IPS-NIHi7 (cell line): ENCODE measurements at regions not wholly inside any gene's neighbourhood (a gene's known extent, or its start where the extent isn't known, plus 50 kb on each side); places are given as distances from the start of the nearest gene placed in this dataset.

ENCODE experiments used
- DNase-seq: peaks from one replicate; pipeline ENCODE4 v3.0.0; 2012; ENCODE audit warnings: mixed read lengths; ENCODE audit errors: extremely low spot score

DNA sequence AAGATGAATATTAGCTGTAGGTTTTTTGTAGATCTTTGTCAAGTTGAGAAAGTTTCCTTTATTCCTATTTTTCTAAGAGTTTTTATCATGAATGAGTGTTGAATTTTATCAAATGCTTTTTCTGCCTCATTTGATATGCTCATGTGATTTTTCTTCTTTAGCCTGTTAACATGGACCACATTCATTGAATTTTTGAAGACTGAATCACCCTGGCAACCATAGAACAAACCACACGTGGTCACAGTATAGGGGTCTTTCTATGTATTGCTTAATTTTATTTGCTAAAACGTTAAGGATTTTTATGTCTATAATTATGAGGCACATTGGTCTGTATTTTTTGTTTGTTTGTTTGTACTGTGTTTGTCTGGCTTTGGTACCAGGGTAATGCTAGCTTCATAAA lies 201.7 kb upstream of the CWC22 start:
- DNase-seq: no peak

DNA sequence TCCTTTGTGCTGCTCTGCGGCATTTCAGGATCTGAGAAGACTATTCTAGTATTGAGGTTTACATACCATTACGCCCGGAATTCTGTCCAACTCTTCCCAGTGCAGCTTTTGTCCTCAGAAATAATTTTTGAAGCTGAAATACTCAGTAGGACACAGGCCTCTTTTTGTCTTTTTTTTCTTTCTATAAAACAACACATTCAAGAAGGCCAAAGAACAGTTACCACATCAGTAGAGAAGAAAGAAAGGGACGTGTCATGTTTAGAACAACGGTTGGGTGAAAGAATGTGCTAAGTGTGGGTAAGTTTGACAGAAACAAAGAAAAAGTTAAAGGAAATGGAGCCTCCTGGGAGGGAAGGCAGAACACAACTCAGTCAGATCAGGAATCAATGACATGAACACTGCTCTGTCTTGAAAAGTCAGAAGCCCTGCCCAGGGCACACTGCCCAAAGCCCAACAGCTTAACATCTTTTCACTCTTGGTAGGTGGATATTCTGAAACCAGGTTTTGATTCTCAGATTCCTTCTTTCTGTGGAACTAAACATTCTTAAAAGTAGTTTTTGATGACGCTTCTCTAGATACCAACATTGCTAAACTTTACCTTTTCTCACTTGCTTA lies 198.6 kb upstream of the CWC22 start:
- no peak for DNase-seq

DNA sequence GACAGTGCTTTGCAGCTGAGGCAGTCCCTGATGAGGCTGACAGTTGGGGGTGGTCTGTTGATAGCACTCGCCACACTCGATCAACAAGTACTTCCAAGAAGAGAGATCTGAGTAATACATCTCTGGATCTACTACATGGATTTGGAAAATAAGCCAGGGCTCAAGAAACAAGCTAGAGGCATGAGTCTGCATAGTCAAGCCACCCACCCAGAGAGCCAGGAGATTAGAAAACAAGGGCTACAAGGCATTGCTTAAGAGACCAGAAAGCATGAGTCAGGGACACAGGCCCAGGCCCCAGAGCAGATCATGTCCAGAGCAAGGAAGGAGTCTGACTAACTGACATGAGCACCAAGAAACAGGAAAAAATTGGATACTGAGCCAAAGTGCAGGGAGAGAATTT lies 196.9 kb upstream of the CWC22 start:
- DNase-seq: peak; percentile 20

DNA sequence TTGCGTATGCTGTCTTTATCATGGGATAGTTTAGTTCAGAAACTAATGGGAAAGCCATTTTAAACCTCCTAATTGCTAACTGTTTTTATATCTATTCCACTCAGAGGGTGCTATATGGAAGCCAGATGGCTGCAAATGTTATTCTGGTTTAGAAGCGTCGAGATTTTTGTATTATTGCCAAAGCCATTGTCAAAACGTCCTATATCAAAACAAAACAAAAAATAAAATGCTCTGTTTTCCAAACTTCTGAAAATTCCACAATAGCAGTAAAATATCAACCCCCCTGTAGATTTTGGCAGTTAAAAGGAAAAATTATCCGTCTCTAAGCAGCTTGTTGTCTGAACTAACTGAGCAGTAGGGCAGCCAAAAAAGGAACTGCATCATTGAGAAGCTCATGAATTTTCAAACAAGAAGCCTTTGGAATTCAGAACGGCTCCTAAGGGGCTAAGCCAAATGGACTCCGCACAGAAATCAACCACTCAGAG lies 195.4 kb upstream of the CWC22 start:
- DNase-seq: no peak

DNA sequence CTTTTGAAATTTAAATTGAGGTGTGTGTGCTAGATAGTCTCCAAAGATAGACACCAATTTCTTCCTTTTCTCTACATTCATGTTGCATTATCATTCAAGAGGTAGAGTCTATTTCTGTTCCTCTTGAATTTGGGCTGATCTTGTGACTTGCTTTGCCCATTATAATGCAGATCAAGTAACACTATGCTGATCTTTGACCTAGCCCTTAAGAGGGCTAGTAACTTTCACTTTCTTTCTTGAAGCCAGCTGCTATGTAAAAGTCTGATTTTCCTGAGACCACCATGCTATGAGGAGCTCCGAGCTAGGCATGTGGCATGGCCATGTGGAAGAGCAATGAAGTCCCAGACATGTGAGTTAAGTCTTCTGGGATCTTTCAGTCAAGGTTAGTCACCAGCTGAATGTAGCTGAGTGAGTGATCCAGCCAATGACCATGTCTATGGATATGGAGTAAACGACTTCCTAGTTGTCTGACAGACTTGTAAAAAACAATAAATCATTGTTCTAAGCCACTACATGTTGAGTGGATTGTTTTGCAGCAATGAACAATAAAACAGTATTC lies 189.4 kb upstream of the CWC22 start:
- DNase-seq: no peak

DNA sequence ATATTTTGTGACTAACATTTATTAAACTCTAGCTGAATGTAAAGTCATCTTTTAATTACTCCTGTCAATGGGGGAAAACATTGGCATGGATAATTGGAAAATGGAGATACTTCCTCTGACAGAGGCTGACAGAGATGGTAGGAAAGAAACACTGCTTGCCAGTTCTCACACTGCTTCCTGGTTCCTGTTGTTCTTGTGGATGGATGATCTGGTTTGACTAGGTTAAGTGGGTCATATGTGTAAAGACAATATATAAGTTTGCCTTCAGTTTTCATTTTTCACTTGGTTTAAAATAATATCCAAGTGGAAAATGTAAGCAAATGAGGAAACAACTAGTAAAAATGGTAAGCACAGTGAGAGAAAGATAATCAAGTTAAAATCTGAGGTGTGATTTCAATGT lies 188.8 kb upstream of the CWC22 start:
- no peak for DNase-seq

DNA sequence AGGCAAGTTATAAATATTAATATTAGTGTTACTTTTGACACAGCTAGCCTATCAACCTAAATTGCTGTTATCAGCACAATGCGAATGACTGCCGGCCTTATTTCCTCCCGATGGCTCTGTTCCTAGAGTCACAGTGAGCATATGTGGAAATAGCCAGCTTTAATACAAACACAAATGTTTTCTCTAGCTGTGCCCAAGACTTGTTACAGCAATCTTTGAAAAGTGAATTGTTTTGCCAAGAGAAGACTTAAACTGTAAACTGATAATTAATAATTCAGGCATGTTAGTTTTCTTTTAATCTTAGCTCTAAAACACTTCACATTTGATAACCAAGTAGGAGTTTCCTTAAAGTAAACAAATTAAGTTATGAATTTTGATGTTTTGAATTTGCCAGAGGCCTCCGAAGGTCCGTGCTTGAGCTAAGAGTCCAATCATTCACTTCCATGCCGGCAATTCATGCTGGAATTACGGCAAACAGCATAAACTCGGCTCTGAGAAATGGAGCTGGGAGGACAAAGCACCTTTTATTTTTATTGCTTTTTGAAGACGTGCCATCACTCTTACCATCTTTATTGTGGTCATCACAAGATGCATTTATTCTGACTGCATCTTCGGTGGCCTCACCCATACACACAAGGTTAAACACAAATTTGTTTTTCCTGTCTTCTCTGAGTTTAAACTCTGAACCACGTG lies 184.5 kb upstream of the CWC22 start:
- no peak for DNase-seq

DNA sequence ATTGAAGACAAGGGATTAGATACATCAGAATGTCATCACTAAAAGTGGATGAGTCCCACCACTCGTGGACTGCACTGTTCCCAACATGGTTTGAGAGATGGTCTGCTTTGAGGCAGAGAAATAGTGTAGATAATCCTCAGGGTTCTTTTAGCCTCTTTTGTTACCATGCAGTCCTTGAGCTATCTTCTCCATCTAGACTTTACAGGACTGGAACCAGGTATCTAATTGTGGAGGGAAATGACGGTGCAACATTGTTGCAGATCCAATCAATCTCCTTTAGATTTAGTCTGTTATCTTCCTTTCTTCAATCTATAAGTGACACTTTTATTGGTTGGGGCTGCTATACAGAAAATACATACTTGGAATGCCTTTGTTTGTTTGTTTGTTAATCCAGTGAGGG lies 183.8 kb upstream of the CWC22 start:
- no peak for DNase-seq

DNA sequence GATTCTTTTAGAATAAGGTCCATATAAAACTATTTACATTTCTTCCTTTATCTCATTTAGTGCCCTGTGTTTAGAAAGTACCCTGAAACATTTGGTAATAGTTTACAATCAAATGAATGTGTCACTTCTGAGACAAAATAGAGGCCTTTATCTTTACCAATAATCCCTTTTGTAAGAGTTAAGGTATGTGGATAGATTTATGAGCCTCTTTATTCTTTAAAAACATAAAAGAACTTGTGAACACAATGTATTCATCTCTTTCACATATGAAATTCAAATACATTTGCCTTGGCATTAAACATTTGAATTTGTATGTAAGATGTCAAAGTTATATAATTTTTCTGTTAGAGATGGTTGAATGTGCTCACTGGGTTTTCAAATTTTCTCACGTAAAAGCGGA lies 180.5 kb upstream of the CWC22 start:
- no peak for DNase-seq

DNA sequence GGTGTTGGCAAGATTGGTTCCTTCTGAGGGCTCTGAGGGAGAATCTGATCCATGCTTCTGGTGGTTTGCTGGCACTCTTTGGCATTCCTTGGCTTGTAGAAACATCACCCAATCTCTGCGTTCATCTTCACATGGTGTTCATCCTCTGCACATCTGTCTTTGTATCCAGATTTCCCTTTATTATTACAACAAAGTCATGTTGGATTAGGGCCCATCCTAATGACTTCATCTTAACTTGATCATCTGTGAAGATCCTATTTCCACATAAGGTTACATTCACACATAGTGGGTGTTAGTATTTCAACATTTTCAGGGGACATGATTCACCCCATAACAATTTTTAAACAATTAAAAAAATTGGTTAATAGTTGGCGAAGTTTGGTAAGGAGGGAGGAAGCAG lies 177.4 kb upstream of the CWC22 start:
- no peak for DNase-seq

DNA sequence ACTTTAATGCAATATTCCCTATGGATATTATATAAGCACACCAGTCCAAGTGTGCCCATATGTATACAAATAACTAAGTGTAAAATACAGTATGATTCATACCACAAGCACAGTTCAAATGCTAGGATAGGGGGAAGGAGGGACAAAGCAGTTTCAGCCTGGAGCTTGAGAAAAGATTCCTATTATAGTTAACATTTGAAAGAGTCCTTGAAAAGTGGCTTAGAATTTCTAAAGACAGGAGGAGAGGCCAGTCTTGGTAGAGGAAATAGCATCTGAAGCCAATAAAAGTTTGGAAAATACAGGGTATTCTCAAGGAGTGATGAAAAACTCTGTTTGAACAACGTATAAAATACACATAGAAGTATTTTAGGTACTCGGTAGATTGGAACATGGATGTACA lies 173.4 kb upstream of the CWC22 start:
- DNase-seq: no peak

DNA sequence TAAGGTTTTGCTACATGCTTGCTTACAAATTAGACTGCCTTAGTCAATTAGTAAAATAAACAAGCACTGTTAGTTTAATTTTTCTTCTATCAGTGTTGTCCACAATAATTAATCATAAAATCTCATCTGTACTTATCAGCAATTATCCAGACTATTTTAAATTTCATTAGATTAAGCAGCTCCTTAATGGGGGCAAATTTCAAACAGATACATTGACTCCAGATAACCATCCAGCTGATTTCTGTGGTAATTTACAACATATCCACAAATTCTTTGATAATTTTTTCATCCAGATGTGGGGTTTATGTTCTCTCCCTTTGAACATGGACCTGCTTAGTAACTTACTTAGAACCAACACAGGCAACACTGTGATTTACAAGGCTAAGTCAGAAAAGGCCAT lies 170.4 kb upstream of the CWC22 start:
- DNase-seq: no peak

DNA sequence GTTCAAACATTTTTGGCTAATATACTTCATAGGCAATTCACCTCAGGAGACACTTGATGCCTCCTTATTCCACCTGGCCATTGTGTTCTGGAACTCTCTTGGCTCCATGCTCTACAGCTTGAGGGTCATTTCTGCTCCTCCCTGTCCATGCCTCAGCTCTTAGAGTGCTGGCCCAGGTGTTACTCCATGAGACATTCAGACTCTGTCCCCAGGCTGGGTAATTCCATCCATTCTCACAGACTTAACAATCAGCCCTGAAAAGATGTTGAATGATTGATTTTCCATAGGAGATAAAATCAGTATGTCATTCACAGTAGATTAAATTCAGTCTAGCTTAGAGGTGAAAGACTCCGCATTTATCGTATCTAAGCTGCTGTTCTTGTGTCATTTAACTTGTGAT lies 168.6 kb upstream of the CWC22 start:
- DNase-seq: no peak

DNA sequence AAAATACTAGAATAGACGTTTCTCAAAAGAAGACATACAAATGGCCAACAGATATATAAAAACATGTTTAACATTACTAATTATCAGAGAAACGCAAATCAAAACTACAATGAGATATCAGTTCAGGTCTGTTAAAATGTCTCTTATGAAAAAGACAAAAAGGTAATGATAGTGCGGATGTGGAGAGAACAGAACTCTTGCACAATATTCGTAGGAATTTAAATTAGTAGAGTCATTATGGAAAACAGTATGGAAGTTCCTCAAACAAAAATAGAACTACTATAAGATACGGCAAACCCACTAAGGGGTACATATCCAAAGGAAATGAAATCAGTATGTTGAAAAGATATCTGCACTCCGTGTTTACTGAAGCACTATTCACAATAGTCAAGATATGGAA lies 167.5 kb upstream of the CWC22 start:
- no peak for DNase-seq

DNA sequence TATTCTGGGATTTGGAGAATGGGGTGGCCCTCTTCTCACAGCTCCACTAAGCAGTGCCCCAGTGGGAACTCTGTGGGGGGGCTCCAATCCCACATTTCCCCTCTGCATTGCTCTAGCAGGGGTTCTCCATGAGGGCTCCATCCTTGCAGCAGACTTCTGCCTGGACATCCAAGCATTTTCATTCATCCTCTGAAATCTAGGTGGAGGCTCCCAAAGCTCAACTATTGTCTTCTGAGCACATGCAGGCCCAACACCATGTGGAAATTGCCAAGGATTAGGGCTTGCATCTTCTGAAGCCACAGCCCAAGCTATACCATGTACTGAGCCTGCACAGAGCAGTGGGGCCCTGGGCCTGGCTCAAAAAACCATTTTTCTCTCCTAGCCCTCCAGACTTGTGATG lies 162.4 kb upstream of the CWC22 start:
- no peak for DNase-seq

DNA sequence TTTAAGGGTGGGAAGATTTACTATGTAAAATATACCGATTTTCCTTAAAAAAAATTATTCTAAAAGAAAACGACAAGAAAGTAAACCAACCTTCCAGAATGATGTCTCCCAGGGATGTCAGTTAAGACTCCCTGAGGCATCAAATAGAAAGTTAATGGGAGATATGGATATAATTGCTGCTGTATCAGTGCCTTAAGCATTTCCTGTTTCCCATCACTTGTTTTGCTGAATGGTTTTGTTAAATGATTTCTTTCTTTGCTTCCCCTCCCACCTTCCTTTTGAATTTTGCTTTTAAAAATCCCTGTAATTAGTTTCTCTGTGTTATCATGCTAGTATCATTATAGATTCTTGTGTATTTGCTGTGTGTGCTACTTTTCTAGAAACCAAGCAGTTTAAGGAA lies 154.3 kb upstream of the CWC22 start:
- DNase-seq: no peak

DNA sequence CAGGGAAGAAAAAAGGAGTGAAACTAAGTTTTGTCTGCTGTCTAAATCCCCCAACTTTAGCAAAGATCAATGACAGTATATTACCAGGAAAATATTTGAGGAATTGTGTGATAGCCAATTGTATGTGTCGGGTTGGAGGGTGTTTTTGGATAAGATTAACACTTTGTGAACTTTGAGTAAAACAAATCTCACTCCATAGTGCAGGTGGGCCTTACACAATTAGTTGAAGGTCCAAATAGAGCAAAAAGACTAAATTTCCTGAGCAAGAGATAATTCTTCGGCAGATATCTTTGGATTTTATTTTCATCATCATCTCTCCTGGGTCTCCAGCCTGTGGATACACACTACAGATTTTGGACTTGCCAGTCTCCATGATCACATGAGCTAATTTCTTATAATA lies 152.8 kb upstream of the CWC22 start:
- DNase-seq: no peak

DNA sequence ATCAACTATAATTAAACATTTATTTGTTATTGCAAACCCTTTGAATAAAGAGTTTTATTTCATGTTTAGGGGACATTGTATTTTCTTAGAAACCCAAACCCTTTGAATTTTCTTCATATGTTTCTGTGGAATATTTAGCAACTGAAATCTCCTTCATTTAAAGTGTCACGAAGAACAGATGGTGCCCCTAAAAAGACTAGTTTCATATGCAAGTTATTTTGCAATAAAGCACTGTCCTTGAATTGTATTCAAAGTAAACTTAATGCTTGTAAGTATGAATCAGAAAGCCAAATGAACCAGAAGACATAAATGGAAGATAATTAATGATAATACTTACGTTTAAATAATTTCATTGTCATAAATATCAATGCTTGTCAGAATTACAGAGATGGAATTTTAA lies 151.9 kb upstream of the CWC22 start:
- no peak for DNase-seq

DNA sequence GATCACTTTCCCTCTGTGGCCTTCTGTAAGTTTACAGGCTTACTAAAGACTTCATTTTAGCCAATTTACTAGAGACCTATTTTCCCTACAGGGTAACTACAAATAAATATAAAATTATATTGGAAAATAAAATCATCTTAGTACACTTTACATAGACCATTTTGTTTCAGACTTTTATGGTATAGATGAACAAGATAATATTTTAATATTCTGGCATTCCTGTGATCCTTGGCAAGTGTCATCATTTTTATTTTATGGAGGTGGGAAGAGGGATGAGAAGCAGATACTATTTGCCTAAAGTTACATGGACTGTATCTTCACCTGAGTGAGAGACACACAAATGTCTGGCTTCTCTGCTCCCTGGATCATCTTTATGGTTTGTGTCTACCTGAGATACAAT lies 149.6 kb upstream of the CWC22 start:
- no peak for DNase-seq

DNA sequence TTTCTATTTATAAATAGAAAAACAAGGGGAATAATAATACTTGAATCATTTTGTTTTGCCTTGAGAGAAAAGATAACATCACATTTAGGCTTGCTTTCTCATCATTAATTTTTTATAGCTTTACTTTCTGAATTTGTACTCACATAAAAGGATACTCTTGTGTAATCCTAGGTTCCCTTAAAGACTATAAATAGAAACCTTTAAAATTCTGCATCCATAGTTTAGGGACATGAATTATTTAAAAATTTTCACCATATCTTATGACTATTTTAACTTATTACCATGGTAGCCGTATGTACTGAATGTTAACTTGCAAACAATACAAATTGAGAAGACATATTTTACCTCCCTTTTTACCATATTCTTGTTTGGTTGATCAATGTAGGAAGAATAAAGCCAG lies 143.5 kb upstream of the CWC22 start:
- no peak for DNase-seq

DNA sequence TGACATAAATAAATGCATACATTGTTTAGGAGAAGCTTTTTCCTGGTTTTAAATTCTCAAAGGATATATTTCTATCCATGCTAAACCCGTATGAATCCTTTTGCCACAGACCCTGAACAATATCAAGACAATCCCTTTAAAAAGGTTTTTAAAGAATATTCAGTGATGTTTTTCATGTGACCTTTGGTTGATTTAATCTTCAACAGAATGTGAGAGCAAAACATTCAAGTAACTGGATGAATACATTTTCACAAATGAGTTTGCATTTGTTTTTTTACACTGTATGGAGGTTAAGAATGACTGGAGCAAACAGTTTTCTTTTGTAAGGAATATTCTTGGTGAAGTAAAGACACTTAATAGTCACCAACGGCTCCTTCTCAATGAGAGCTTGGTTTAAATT lies 139.4 kb upstream of the CWC22 start:
- no peak for DNase-seq

DNA sequence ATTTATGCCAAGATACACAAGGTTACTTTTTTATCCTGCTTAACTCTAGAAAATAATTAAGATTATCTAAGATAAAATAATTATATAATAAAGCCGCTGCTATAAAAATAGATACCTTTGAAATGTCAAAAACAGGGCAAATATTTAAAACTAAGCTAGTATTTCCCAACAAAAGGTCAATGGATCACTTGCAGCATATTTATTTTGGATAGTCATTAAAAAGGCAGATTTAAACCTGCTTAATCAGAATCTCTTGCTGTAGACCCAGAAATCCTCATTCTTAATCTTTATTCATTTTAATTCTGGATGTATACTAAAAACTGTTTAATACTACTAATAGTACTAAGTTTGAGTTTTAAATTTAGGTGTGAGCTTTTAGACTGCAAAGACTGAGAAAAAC lies 139.0 kb upstream of the CWC22 start:
- no peak for DNase-seq

DNA sequence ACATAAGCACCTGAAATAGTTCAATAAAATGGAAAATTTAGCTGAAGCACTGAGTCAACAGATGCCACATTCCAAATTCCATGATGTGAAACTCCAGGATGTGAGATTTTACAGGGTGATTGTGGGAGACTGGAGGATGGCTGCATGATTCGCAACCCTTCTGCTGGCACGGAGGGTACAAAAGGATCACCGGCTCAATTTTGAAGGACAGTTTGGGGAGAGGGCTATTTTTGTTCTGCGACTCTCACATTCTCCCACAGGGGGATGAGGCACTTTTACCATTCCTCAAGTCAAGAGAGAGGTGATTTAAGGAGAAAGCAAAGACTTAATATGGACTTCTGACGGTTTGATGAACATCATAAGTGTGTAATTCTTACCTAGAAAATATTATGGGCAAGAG lies 138.1 kb upstream of the CWC22 start:
- no peak for DNase-seq
